PFSK-1 (cell line): ENCODE measurements at regions not wholly inside any gene's neighbourhood (a gene's known extent, or its start where the extent isn't known, plus 50 kb on each side); places are given as distances from the start of the nearest gene placed in this dataset.

Source experiments
- FOXP2 ChIP-seq: optimal IDR thresholded peaks from 2 replicates; pipeline ENCODE3; 2011; ENCODE audit warnings: borderline replicate concordance, control low read depth, inconsistent platforms; ENCODE audit not compliant: insufficient read depth; ENCODE audit errors: extremely low read length, extremely low read depth
- POLR2AphosphoS5 ChIP-seq: IDR thresholded peaks from 2 replicates; pipeline ENCODE4 v1.6.1; 2012; ENCODE audit warnings: low read depth, mild to moderate bottlenecking, control low read depth, low read length, moderate library complexity
- REST ChIP-seq, 2 experiments: IDR thresholded peaks; 2 replicates each; pipeline versions ENCODE4 v1.6.1 to v1.8.0; 2011 to 2012; ENCODE audit warnings: low read depth in 2 of 2, low read length in 2 of 2, control low read depth in 1 of 2, inconsistent platforms in 1 of 2, mild to moderate bottlenecking in 1 of 2, moderate library complexity in 1 of 2; ENCODE audit not compliant: insufficient read depth in 1 of 2
- SIN3A ChIP-seq: IDR thresholded peaks from 2 replicates; pipeline ENCODE4 v1.6.1; 2012; ENCODE audit warnings: mild to moderate bottlenecking, low read length, moderate library complexity, borderline replicate concordance; ENCODE audit not compliant: insufficient read depth
- TAF1 ChIP-seq: IDR thresholded peaks from 2 replicates; pipeline ENCODE4 v1.6.1; 2012; ENCODE audit warnings: low read length, control low read depth, borderline replicate concordance; ENCODE audit not compliant: insufficient read depth

GRCh38 chrX:68922013-68922412 lies 93.2 kb downstream of the EFNB1 start:
- TF ChIP-seq TAF1 (no peak), FOXP2 (no peak)

GRCh38 chrX:68920561-68920960 lies 91.7 kb downstream of the EFNB1 start:
- TF ChIP-seq POLR2AphosphoS5 (no peak), REST (IDR thresholded peaks at IDR 0.05; ENCODE audit: insufficient read depth in 1 of 2, low read depth in 2 of 2, low read length in 2 of 2) (no peak), FOXP2 (no peak), SIN3A (no peak), TAF1 (no peak)

- TF ChIP-seq POLR2AphosphoS5: no peak
- no peak for TF ChIP-seq FOXP2
- TF ChIP-seq SIN3A: no peak
- no peak for TF ChIP-seq REST (IDR thresholded peaks at IDR 0.05; ENCODE audit: insufficient read depth in 1 of 2, low read depth in 2 of 2, low read length in 2 of 2)
- no peak for TF ChIP-seq TAF1
Measured at GRCh38 chrX:68919707-68920106, 90.9 kb downstream of the EFNB1 start.

GRCh38 chrX:68918202-68918601 lies 89.4 kb downstream of the EFNB1 start:
- TF ChIP-seq POLR2AphosphoS5 (no peak), TAF1 (no peak), SIN3A (no peak), FOXP2 (no peak), REST (IDR thresholded peaks at IDR 0.05; ENCODE audit: insufficient read depth in 1 of 2, low read depth in 2 of 2, low read length in 2 of 2) (no peak)

GRCh38 chrX:68917799-68918198 lies 89.0 kb downstream of the EFNB1 start:
- TF ChIP-seq POLR2AphosphoS5 (no peak), SIN3A (no peak), REST (IDR thresholded peaks at IDR 0.05; ENCODE audit: insufficient read depth in 1 of 2, low read depth in 2 of 2, low read length in 2 of 2) (no peak), FOXP2 (no peak), TAF1 (no peak)
